SK-N-SH treated with all-trans-retinoic acid at 6 μM for 48 hours (cell line): ENCODE measurements at regions not wholly inside any gene's neighbourhood (a gene's known extent, or its start where the extent isn't known, plus 50 kb on each side); places are given as distances from the start of the nearest gene placed in this dataset.

Source experiments
- ATAC-seq: fragments of 200-7000 bp; cut with Tn5 transposase; 3 replicates; pipeline ENCODE4 v1.9.1; 2020; ENCODE audit warnings: mild to moderate bottlenecking, moderate library complexity
- ARNTL ChIP-seq: fragments of 450-650 bp; formaldehyde crosslinking; IDR thresholded peaks from 2 replicates; pipeline ENCODE4 v1.5.0; 2020; ENCODE audit warnings: low read depth, mild to moderate bottlenecking, moderate library complexity, borderline replicate concordance
- BACH2 ChIP-seq: fragments of 250-450 bp; sonication (Bioruptor Pico); IDR thresholded peaks from 2 replicates; pipeline ENCODE4 v1.9.0; 2021; ENCODE audit warnings: mild to moderate bottlenecking, borderline replicate concordance
- CREB5 ChIP-seq: fragments of 250-450 bp; sonication (Bioruptor Pico); IDR thresholded peaks from 2 replicates; pipeline ENCODE4 v1.5.1; 2020; ENCODE audit warnings: low read depth, mild to moderate bottlenecking, moderate library complexity
- CSDC2 ChIP-seq: fragments of 250-450 bp; sonication (Bioruptor Pico); IDR thresholded peaks from 2 replicates; pipeline ENCODE4 v1.5.0; 2020; ENCODE audit warnings: mild to moderate bottlenecking, moderate library complexity
- CSRNP3 ChIP-seq: fragments of 250-450 bp; sonication (Bioruptor Pico); IDR thresholded peaks from 2 replicates; pipeline ENCODE4 v1.5.1; 2021; ENCODE audit warnings: mild to moderate bottlenecking, moderate library complexity
- ESRRG ChIP-seq: fragments of 250-450 bp; sonication (Bioruptor Pico); IDR thresholded peaks from 2 replicates; pipeline ENCODE4 v1.6.1; 2021; ENCODE audit warnings: mild to moderate bottlenecking
- GLIS3 ChIP-seq: fragments of 250-450 bp; sonication (Bioruptor Pico); IDR thresholded peaks from 2 replicates; pipeline ENCODE4 v1.5.0; 2020; ENCODE audit warnings: mild to moderate bottlenecking, moderate library complexity
- ISL1 ChIP-seq: fragments of 250-450 bp; sonication (Bioruptor Pico); IDR thresholded peaks from 2 replicates; pipeline ENCODE4 v2.1.2; 2022; ENCODE audit warnings: mild to moderate bottlenecking, moderate library complexity
- OSR1 ChIP-seq: fragments of 250-450 bp; sonication (Bioruptor Pico); IDR thresholded peaks from 2 replicates; pipeline ENCODE4 v1.8.0; 2022; ENCODE audit warnings: moderate library complexity, mild to moderate bottlenecking, inconsistent platforms
- PATZ1 ChIP-seq: fragments of 250-450 bp; sonication (Bioruptor Pico); IDR thresholded peaks from 2 replicates; pipeline ENCODE4 v1.8.0; 2020; ENCODE audit warnings: mild to moderate bottlenecking, moderate library complexity, borderline replicate concordance
- POU6F1 ChIP-seq: fragments of 250-450 bp; sonication (Bioruptor Pico); IDR thresholded peaks from 2 replicates; pipeline ENCODE4 v1.8.0; 2021; ENCODE audit warnings: low read depth, mild to moderate bottlenecking, moderate library complexity, borderline replicate concordance
- PPARA ChIP-seq: fragments of 250-450 bp; sonication (Bioruptor Pico); IDR thresholded peaks from 2 replicates; pipeline ENCODE4 v1.5.0; 2020; ENCODE audit warnings: mild to moderate bottlenecking, borderline replicate concordance
- RARB ChIP-seq: fragments of 250-450 bp; sonication (Bioruptor Pico); IDR thresholded peaks from 2 replicates; pipeline ENCODE4 v1.8.0; 2021; ENCODE audit warnings: mild to moderate bottlenecking, moderate library complexity
- SNAI2 ChIP-seq: fragments of 250-450 bp; sonication (Bioruptor Pico); IDR thresholded peaks from 2 replicates; pipeline ENCODE4 v1.5.0; 2020; ENCODE audit warnings: mild to moderate bottlenecking, moderate library complexity
- TCF4 ChIP-seq: fragments of 250-450 bp; sonication (Bioruptor Pico); IDR thresholded peaks from 2 replicates; pipeline ENCODE4 v1.8.0; 2021; ENCODE audit warnings: mild to moderate bottlenecking, moderate library complexity, borderline replicate concordance
- TOX ChIP-seq: fragments of 250-450 bp; sonication (Bioruptor Pico); IDR thresholded peaks from 2 replicates; pipeline ENCODE4 v1.8.0; 2021; ENCODE audit warnings: mild to moderate bottlenecking, moderate library complexity, borderline replicate concordance
- ZC3H10 ChIP-seq: fragments of 250-450 bp; sonication (Bioruptor Pico); IDR thresholded peaks from 2 replicates; pipeline ENCODE4 v1.5.1; 2021; ENCODE audit warnings: mild to moderate bottlenecking, moderate library complexity
- ZFP3 ChIP-seq: fragments of 250-450 bp; sonication (Bioruptor Pico); IDR thresholded peaks from 2 replicates; pipeline ENCODE4 v1.5.0; 2020; ENCODE audit warnings: mild to moderate bottlenecking, moderate library complexity
- ZFP30 ChIP-seq: fragments of 450-650 bp; formaldehyde crosslinking; IDR thresholded peaks from 2 replicates; pipeline ENCODE4 v1.5.0; 2022; ENCODE audit warnings: mild to moderate bottlenecking, moderate library complexity
- ZNF565 ChIP-seq: fragments of 450-650 bp; formaldehyde crosslinking; conservative IDR thresholded peaks from 2 replicates; pipeline ENCODE4 v1.5.0; 2020; ENCODE audit warnings: low read depth, mild to moderate bottlenecking, moderate library complexity
- ZNF70 ChIP-seq: fragments of 450-650 bp; formaldehyde crosslinking; IDR thresholded peaks from 2 replicates; pipeline ENCODE4 v1.5.0; 2020; ENCODE audit warnings: mild to moderate bottlenecking, moderate library complexity
- ZNF8 ChIP-seq: fragments of 450-650 bp; formaldehyde crosslinking; IDR thresholded peaks from 2 replicates; pipeline ENCODE4 v1.5.0; 2020; ENCODE audit warnings: mild to moderate bottlenecking, moderate library complexity

- ATAC-seq, result no peak
- TF ChIP-seq ISL1 (no peak), ESRRG (CRISPR knock-in tag) (no peak), ZFP3 (CRISPR knock-in tag) (no peak), OSR1 (CRISPR knock-in tag) (no peak), CREB5 (CRISPR knock-in tag) (no peak), ZFP30 (no peak), PPARA (CRISPR knock-in tag) (no peak), RARB (CRISPR knock-in tag) (no peak), TCF4 (CRISPR knock-in tag) (no peak), ARNTL (CRISPR knock-in tag) (no peak), CSDC2 (no peak), TOX (CRISPR knock-in tag) (no peak), PATZ1 (no peak), BACH2 (CRISPR knock-in tag) (no peak), ZC3H10 (CRISPR knock-in tag) (no peak)
These were observed 160.2 kb downstream of the IGLL1 start for GRCh38 chr22:23419931-23420330.

GRCh38 chr22:23419171-23419570 is 160.9 kb downstream of the IGLL1 start:
- TF ChIP-seq ZFP30 (no peak), OSR1 (CRISPR knock-in tag) (no peak), POU6F1 (CRISPR knock-in tag) (no peak), ZFP3 (CRISPR knock-in tag) (no peak), CSRNP3 (CRISPR knock-in tag) (no peak), TCF4 (CRISPR knock-in tag) (no peak), ZNF70 (CRISPR knock-in tag) (no peak), RARB (CRISPR knock-in tag) (no peak), BACH2 (CRISPR knock-in tag) (no peak)
- ATAC-seq, result no peak

GRCh38 chr22:23418159-23418788 is 161.8 kb downstream of the IGLL1 start:
- no peak for TF ChIP-seq ARNTL (CRISPR knock-in tag)
- no peak for TF ChIP-seq TOX (CRISPR knock-in tag)
- TF ChIP-seq ZNF8 (CRISPR knock-in tag), result no peak
- no peak for TF ChIP-seq PATZ1
- no peak for TF ChIP-seq CSRNP3 (CRISPR knock-in tag)
- no peak for TF ChIP-seq ESRRG (CRISPR knock-in tag)
- no peak for TF ChIP-seq POU6F1 (CRISPR knock-in tag)
- no peak for TF ChIP-seq BACH2 (CRISPR knock-in tag)
- TF ChIP-seq ZFP3 (CRISPR knock-in tag), result no peak
- no peak for TF ChIP-seq ZFP30
- TF ChIP-seq CREB5 (CRISPR knock-in tag), result no peak
- no peak for TF ChIP-seq ZC3H10 (CRISPR knock-in tag)
- TF ChIP-seq ZNF565, result no peak
- no peak for TF ChIP-seq SNAI2 (CRISPR knock-in tag)
- TF ChIP-seq TCF4 (CRISPR knock-in tag), result no peak
- no peak for TF ChIP-seq GLIS3 (CRISPR knock-in tag)
- no peak for TF ChIP-seq ZNF70 (CRISPR knock-in tag)
- TF ChIP-seq ISL1, result no peak
- ATAC-seq, result no peak; the same call in 2 of the 3 replicates

GRCh38 chr22:23417327-23417726 is 162.8 kb downstream of the IGLL1 start:
- peak; percentile 83 for ATAC-seq
